ENCODE measurements at regions not wholly inside any gene's neighbourhood (a gene's known extent, or its start where the extent isn't known, plus 50 kb on each side); places are given as distances from the start of the nearest gene placed in this dataset.

DNA sequence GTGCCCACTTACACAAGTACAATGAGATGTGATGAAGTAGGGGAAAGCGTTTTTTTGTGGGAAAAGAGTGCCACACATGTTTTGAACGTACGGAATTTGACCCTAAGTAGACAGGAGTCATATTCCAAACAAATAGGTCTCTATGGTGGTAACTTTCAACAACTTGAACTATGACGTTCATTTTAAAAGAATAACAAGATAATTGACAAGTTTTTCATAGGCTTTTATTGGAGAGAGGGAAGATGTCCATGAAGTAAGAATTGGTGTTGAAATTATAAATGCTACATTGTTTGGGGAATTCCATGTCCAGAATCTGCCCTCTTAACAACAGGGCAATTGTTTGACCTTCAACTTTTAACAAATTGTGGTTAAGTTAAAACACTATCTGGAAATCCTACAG, 126.5 kb downstream of the GASK1B start:
- no peak for TF ChIP-seq CTCF (conservative IDR thresholded peaks at IDR 0.05 in 1 of 2, IDR thresholded peaks at IDR 0.05 in 1 of 2; ENCODE audit: extremely low read depth in 1 of 2, insufficient read depth in 1 of 2, low read depth in 1 of 2, low read length in 2 of 2)
- TF ChIP-seq EZH2 (IDR thresholded peaks at IDR 0.05; ENCODE audit: borderline replicate concordance, low read length), result no peak

Data from mammary epithelial cell (primary cell).